ENCODE measurements at regions not wholly inside any gene's neighbourhood (a gene's known extent, or its start where the extent isn't known, plus 50 kb on each side); places are given as distances from the start of the nearest gene placed in this dataset.

DNA sequence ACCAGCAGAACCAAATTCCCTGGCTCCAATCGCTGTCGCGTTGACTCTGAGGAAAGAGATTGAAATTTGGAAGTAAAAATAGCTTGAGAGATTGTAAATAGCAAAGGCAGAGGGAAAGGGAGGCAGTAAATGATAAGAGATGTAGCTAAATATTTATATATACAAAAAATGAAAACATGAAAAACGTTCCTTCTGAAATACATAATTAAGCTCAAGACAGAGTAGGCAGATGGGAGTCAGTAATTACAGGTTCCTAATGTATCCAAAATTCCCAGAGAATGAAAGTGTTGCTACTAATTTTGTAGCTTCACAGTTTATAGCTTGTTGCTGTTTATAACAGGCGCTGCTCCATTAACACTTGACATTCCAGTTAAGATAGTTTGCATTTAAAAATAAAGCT, 648.7 kb downstream of the KCNA4 start:
- TF ChIP-seq, protein P1, sequence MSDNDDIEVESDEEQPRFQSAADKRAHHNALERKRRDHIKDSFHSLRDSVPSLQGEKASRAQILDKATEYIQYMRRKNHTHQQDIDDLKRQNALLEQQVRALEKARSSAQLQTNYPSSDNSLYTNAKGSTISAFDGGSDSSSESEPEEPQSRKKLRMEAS (IDR thresholded peaks at IDR 0.05) = no peak
- TF ChIP-seq TCF12 (IDR thresholded peaks at IDR 0.05; ENCODE audit: low read depth) (no peak), EP300 (IDR thresholded peaks at IDR 0.05; ENCODE audit: borderline replicate concordance) (no peak), CREB1 (IDR thresholded peaks at IDR 0.05; ENCODE audit: low read depth) (no peak), TAF1 (IDR thresholded peaks at IDR 0.05; ENCODE audit: low read depth) (no peak), ZBTB7A (IDR thresholded peaks at IDR 0.05; ENCODE audit: low read depth) (no peak)

DNA sequence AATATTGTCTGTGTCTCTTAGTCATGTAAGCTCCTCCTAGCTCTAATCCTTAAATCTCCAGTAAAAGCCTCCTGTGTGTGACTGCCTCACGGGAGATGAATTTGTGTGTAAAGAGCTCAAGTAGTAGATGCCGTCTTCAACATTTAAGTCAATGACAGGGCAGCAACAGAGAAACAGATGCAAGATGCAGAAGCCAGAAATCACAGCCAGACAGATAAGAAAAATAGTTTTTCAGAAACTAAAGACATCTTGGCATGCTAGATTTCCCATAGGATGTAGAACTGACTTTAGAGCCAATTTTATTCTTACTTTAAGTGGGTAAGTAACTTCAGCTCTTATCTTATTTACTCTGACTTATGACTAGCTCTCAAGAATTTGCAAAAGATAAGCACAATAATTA, 652.8 kb downstream of the KCNA4 start:
- TF ChIP-seq NFIC (IDR thresholded peaks at IDR 0.05) (no peak), EP300 (IDR thresholded peaks at IDR 0.05; ENCODE audit: borderline replicate concordance) (no peak), RAD21 (IDR thresholded peaks at IDR 0.05; ENCODE audit: low read depth) (no peak), CREB1 (IDR thresholded peaks at IDR 0.05; ENCODE audit: low read depth) (no peak), FOXM1 (IDR thresholded peaks at IDR 0.05; ENCODE audit: borderline replicate concordance, low read depth) (no peak), TAF1 (IDR thresholded peaks at IDR 0.05; ENCODE audit: low read depth) (no peak), EGR1 (IDR thresholded peaks at IDR 0.05) (no peak), TEAD4 (IDR thresholded peaks at IDR 0.05) (no peak), CEBPB (IDR thresholded peaks at IDR 0.05) (no peak), ZBTB7A (IDR thresholded peaks at IDR 0.05; ENCODE audit: low read depth) (no peak), TCF12 (IDR thresholded peaks at IDR 0.05; ENCODE audit: low read depth) (no peak), YY1 (IDR thresholded peaks at IDR 0.05; ENCODE audit: low read depth) (no peak)
- TF ChIP-seq, protein P2, sequence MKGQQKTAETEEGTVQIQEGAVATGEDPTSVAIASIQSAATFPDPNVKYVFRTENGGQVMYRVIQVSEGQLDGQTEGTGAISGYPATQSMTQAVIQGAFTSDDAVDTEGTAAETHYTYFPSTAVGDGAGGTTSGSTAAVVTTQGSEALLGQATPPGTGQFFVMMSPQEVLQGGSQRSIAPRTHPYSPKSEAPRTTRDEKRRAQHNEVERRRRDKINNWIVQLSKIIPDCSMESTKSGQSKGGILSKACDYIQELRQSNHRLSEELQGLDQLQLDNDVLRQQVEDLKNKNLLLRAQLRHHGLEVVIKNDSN (IDR thresholded peaks at IDR 0.05) = no peak
- TF ChIP-seq, protein P1 (IDR thresholded peaks at IDR 0.05) = no peak
- TF ChIP-seq, protein P3, sequence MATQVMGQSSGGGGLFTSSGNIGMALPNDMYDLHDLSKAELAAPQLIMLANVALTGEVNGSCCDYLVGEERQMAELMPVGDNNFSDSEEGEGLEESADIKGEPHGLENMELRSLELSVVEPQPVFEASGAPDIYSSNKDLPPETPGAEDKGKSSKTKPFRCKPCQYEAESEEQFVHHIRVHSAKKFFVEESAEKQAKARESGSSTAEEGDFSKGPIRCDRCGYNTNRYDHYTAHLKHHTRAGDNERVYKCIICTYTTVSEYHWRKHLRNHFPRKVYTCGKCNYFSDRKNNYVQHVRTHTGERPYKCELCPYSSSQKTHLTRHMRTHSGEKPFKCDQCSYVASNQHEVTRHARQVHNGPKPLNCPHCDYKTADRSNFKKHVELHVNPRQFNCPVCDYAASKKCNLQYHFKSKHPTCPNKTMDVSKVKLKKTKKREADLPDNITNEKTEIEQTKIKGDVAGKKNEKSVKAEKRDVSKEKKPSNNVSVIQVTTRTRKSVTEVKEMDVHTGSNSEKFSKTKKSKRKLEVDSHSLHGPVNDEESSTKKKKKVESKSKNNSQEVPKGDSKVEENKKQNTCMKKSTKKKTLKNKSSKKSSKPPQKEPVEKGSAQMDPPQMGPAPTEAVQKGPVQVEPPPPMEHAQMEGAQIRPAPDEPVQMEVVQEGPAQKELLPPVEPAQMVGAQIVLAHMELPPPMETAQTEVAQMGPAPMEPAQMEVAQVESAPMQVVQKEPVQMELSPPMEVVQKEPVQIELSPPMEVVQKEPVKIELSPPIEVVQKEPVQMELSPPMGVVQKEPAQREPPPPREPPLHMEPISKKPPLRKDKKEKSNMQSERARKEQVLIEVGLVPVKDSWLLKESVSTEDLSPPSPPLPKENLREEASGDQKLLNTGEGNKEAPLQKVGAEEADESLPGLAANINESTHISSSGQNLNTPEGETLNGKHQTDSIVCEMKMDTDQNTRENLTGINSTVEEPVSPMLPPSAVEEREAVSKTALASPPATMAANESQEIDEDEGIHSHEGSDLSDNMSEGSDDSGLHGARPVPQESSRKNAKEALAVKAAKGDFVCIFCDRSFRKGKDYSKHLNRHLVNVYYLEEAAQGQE (IDR thresholded peaks at IDR 0.05; ENCODE audit: low read depth) = no peak

DNA sequence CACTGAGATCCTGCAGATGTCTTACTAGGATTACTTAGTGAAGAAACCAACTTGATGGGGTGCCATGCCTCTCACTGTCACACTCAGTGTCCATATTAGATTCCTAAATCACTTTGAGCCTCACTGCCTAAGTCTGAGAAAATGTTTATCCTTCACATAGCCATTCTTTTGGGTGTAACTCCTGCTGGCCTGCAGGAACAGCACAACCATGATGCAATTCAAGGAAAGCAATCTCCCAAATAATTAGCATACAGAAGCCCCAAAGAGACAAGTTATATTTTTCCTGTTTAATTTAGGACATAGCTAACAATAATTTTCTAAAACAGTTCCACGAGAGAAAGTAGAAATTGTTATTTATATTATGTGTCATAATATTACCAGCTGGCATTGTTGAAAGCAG, 655.5 kb downstream of the KCNA4 start:
- TF ChIP-seq EP300 (IDR thresholded peaks at IDR 0.05; ENCODE audit: borderline replicate concordance) (no peak), TCF12 (IDR thresholded peaks at IDR 0.05; ENCODE audit: low read depth) (no peak), NFIC (IDR thresholded peaks at IDR 0.05) (no peak)
- TF ChIP-seq, protein P2 (IDR thresholded peaks at IDR 0.05) = no peak

DNA sequence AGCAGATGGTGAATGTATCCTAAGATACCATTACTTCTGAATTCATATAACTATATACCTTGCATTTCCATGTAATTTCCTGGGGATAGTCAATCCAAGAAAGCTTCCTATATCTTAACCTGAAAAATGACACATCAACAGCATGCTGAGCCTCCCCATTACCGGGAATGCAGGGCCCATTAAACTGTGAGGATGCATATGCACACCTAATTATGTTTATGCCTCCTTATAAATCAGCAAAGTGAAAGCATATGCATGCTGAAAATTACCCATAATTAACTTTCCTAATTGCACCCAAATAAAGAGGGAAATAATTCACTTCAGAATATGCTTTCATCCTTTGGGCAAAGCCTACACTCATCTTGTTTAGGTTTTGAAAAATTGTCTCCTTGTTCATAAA, 663.0 kb downstream of the KCNA4 start:
- no peak for TF ChIP-seq EP300 (IDR thresholded peaks at IDR 0.05; ENCODE audit: borderline replicate concordance)
- TF ChIP-seq FOXM1 (IDR thresholded peaks at IDR 0.05; ENCODE audit: borderline replicate concordance, low read depth) = no peak

DNA sequence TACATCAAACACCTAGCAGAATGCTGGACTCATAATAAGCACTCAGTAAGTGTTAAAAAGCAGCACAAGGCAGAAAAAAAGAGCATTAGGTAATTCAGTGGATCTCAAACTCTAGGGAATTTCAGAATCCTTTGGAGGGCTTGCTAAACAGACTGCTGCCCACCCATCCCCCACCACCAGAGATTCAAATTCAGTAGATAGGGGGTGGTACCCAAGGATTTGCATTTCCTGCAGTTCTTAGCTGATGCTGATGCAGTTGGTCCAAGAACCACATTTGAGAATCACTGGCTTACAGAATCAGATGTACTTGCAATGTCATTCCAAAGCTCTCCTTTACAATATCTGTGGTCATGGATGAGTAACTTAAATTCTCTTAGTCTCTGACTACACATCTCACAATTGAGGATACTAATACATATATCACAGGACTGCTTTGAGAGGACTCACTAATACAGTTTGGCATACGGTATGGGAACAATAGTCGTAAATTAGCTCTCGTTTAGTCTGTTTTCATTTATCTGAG, 664.5 kb downstream of the KCNA4 start:
- no peak for TF ChIP-seq NFIC (IDR thresholded peaks at IDR 0.05)
- TF ChIP-seq TAF1 (IDR thresholded peaks at IDR 0.05; ENCODE audit: low read depth) = no peak
- TF ChIP-seq, protein P1 (IDR thresholded peaks at IDR 0.05) = no peak
- no peak for TF ChIP-seq RAD21 (IDR thresholded peaks at IDR 0.05; ENCODE audit: low read depth)
- TF ChIP-seq, protein P2 (IDR thresholded peaks at IDR 0.05) = no peak
- no peak for TF ChIP-seq CREB1 (IDR thresholded peaks at IDR 0.05; ENCODE audit: low read depth)
- TF ChIP-seq, protein P3 (IDR thresholded peaks at IDR 0.05; ENCODE audit: low read depth) = no peak
- TF ChIP-seq TEAD4 (IDR thresholded peaks at IDR 0.05) = no peak
- no peak for TF ChIP-seq TCF12 (IDR thresholded peaks at IDR 0.05; ENCODE audit: low read depth)
- no peak for TF ChIP-seq CEBPB (IDR thresholded peaks at IDR 0.05)
- no peak for TF ChIP-seq ZBTB7A (IDR thresholded peaks at IDR 0.05; ENCODE audit: low read depth)

DNA sequence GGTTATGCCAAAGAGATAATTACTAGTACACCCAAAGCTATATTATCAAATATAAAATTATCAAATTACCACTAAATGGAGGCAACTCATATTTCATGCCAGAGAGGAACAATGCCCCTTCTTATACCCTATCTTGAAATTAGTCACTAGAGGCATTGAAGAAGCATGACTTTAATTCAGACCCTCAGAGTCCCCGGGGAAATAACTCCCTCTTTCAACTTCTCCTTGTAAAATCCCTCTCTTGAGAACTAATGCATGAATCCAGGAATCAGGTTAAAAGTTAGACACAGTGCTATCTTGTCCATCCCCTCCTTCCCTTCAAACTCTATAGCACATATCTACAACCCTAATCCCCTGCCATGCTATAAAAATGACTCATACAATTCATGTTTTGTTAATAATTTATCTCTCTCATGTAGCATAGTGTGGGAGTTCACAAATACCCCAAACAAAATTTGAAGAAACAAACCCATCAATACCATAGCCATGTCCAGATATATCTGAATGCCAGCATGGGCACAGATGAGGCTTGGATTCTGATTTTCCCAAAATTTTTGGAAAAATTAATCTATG, 665.4 kb downstream of the KCNA4 start:
- TF ChIP-seq CREB1 (IDR thresholded peaks at IDR 0.05; ENCODE audit: low read depth) (no peak), TAF1 (IDR thresholded peaks at IDR 0.05; ENCODE audit: low read depth) (no peak), EGR1 (IDR thresholded peaks at IDR 0.05) (no peak), EP300 (IDR thresholded peaks at IDR 0.05; ENCODE audit: borderline replicate concordance) (no peak), NFIC (IDR thresholded peaks at IDR 0.05) (no peak), ZBTB7A (IDR thresholded peaks at IDR 0.05; ENCODE audit: low read depth) (no peak), TCF12 (IDR thresholded peaks at IDR 0.05; ENCODE audit: low read depth) (no peak)
- TF ChIP-seq, protein P1 (IDR thresholded peaks at IDR 0.05) = no peak
- TF ChIP-seq, protein P3 (IDR thresholded peaks at IDR 0.05; ENCODE audit: low read depth) = no peak

Measured in Ishikawa (cell line).